Keratinocyte (primary cell): ENCODE measurements at regions not wholly inside any gene's neighbourhood (a gene's known extent, or its start where the extent isn't known, plus 50 kb on each side); places are given as distances from the start of the nearest gene placed in this dataset.
A peak's percentile ranks its signal among the peaks of the same experiment; 100 is the strongest.

Experiments used
- DNase-seq: peaks from one replicate; pipeline ENCODE4 v3.0.0-alpha.2; 2011; ENCODE audit warnings: low read depth, missing footprints, low spot score
- FAIRE-seq: peaks from 2 replicates; lab custom pipeline; 2011; peaks lifted over from hg19 to GRCh38; lab: Jason Lieb, UNC
- H2AFZ ChIP-seq: 2 replicates; pipeline ENCODE4 v1.6.0; 2012; ENCODE audit warnings: low read length, control low read depth, inconsistent platforms; ENCODE audit not compliant: control insufficient read depth
- H3K27ac ChIP-seq: 2 replicates; pipeline ENCODE4 v1.5.1; 2011; ENCODE audit warnings: low read length; ENCODE audit not compliant: control insufficient read depth, insufficient read depth
- H3K27me3 ChIP-seq: 3 replicates; pipeline ENCODE4 v1.6.0; 2011; ENCODE audit warnings: low read length; ENCODE audit not compliant: control insufficient read depth, insufficient read depth; ENCODE audit errors: extremely low read depth
- H3K36me3 ChIP-seq, 2 experiments: 2 replicates in 1 of 2; 3 replicates in 1 of 2; pipeline ENCODE4 v1.5.1; 2011; ENCODE audit warnings: low read length in 2 of 2, mild to moderate bottlenecking in 1 of 2; ENCODE audit not compliant: control insufficient read depth in 2 of 2, insufficient read depth in 2 of 2; ENCODE audit errors: extremely low read depth in 1 of 2
- H3K4me1 ChIP-seq: 3 replicates; pipeline ENCODE4 v1.5.1; 2011; ENCODE audit warnings: low read length; ENCODE audit not compliant: control insufficient read depth, insufficient read depth; ENCODE audit errors: extremely low read depth
- H3K4me2 ChIP-seq: 3 replicates; pipeline ENCODE4 v1.6.0; 2011; ENCODE audit warnings: low read depth, low read length; ENCODE audit not compliant: control insufficient read depth, insufficient read depth; ENCODE audit errors: extremely low read depth
- H3K4me3 ChIP-seq, 3 experiments: fragments of 200-600 bp in 1 of 3; sonication (generic) in 1 of 3; 2 replicates in 2 of 3; 3 replicates in 1 of 3; pipeline ENCODE4 v1.5.1; 2011 to 2016; ENCODE audit warnings: low read length in 3 of 3, mild to moderate bottlenecking in 3 of 3, control low read depth in 2 of 3, inconsistent platforms in 1 of 3, low read depth in 1 of 3, mixed read lengths in 1 of 3, mixed run types in 1 of 3, moderate library complexity in 1 of 3; ENCODE audit not compliant: control insufficient read depth in 2 of 3, insufficient read depth in 2 of 3; ENCODE audit errors: extremely low read depth in 1 of 3
- H3K79me2 ChIP-seq: 2 replicates; pipeline ENCODE4 v1.6.0; 2012; ENCODE audit warnings: low read length; ENCODE audit not compliant: control insufficient read depth, insufficient read depth
- H3K9ac ChIP-seq: 3 replicates; pipeline ENCODE4 v1.6.0; 2011; ENCODE audit warnings: low read length; ENCODE audit not compliant: control insufficient read depth, insufficient read depth; ENCODE audit errors: extremely low read depth
- H3K9me1 ChIP-seq: 3 replicates; pipeline ENCODE4 v1.6.0; 2011; ENCODE audit warnings: low read length; ENCODE audit not compliant: control insufficient read depth, insufficient read depth; ENCODE audit errors: extremely low read depth
- H3K9me3 ChIP-seq: 2 replicates; pipeline ENCODE4 v1.5.1; 2012; ENCODE audit warnings: low read depth, low read length; ENCODE audit not compliant: control insufficient read depth
- H4K20me1 ChIP-seq: 3 replicates; pipeline ENCODE4 v1.6.0; 2011; ENCODE audit warnings: low read length; ENCODE audit not compliant: control insufficient read depth, insufficient read depth; ENCODE audit errors: extremely low read depth
- EZH2 ChIP-seq: IDR thresholded peaks from one replicate; pipeline ENCODE4 v1.6.1; 2012; ENCODE audit warnings: inconsistent platforms, mild to moderate bottlenecking, low read length, moderate library complexity
- dilution Hi-C: fragments of 300-500 bp; cut with MboI; formaldehyde crosslinking; loops from one replicate; pipeline ENCODE4 v1.7.0; 2020; ENCODE audit warnings: low sequenced_read_pairs; ENCODE audit not compliant: extremely low pct_ligation_motif_present
- TF ChIP-seq, protein P1 (sequence below), 3 experiments: IDR thresholded peaks in 1 of 3; conservative IDR thresholded peaks in 1 of 3; optimal IDR thresholded peaks in 1 of 3; 2 replicates in 2 of 3; 3 replicates in 1 of 3; pipeline versions ENCODE3 to v1.5.1; 2011; ENCODE audit warnings: low read length in 3 of 3, mild to moderate bottlenecking in 3 of 3, moderate library complexity in 2 of 3, control low read depth in 1 of 3, inconsistent platforms in 1 of 3; ENCODE audit not compliant: insufficient read depth in 2 of 3; ENCODE audit errors: extremely low read depth in 1 of 3

GRCh38 chr1:56437959-56438358, 141.4 kb downstream of the PLPP3 start:
- no peaks in the 10 kb centered on the region for H4K20me1 ChIP-seq
- H3K9me3 ChIP-seq, result no peaks in the 10 kb centered on the region
- H3K9me1 ChIP-seq, result no peaks in the 10 kb centered on the region
- no peaks in the 10 kb centered on the region for H3K4me1 ChIP-seq
- H3K27me3 ChIP-seq, result no peaks in the 10 kb centered on the region
- no peak overlapping the region for H3K4me3 ChIP-seq
- H3K79me2 ChIP-seq, result no peaks in the 10 kb centered on the region
- H3K4me2 ChIP-seq, result no peak overlapping the region
- TF ChIP-seq, protein P1, sequence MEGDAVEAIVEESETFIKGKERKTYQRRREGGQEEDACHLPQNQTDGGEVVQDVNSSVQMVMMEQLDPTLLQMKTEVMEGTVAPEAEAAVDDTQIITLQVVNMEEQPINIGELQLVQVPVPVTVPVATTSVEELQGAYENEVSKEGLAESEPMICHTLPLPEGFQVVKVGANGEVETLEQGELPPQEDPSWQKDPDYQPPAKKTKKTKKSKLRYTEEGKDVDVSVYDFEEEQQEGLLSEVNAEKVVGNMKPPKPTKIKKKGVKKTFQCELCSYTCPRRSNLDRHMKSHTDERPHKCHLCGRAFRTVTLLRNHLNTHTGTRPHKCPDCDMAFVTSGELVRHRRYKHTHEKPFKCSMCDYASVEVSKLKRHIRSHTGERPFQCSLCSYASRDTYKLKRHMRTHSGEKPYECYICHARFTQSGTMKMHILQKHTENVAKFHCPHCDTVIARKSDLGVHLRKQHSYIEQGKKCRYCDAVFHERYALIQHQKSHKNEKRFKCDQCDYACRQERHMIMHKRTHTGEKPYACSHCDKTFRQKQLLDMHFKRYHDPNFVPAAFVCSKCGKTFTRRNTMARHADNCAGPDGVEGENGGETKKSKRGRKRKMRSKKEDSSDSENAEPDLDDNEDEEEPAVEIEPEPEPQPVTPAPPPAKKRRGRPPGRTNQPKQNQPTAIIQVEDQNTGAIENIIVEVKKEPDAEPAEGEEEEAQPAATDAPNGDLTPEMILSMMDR (optimal IDR thresholded peaks at IDR 0.05 in 1 of 3, IDR thresholded peaks at IDR 0.05 in 1 of 3, conservative IDR thresholded peaks at IDR 0.05 in 1 of 3; ENCODE audit: extremely low read depth in 1 of 3, insufficient read depth in 2 of 3, low read length in 3 of 3), result no peak
- no peak for TF ChIP-seq EZH2
- H2AFZ ChIP-seq, result no peak overlapping the region
- dilution Hi-C loops, result no loop called here
- H3K27ac ChIP-seq, result no peak overlapping the region
- FAIRE-seq (peak; percentile 59), DNase-seq (no peak)
- no peak overlapping the region for H3K9ac ChIP-seq
- no peaks in the 10 kb centered on the region for H3K36me3 ChIP-seq

DNA sequence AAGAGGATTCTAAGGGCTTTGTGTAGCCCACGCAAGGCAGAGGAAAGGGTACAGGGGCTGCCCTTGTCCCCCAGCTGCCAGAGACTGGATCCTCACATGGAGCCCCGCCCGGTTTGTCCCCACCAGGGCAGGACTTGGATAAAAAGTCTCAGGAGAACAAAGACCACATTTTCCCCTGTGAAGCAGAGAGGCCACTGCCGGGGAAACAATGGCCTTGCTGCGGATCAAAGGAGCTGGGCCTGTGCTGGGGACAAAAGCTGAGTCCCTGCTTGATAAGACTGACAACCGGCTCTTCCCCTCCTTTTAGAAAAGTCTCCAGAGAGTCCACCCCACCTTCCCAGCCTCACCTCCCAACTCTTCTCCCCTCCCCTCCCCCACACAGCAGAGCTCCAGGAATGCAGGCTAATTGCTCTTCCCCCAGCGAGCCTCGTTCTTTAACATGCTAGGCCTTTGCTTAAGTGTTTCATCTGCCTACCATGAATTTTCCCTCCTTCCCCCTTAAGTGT, 142.4 kb downstream of the PLPP3 start:
- no peak overlapping the region for H3K4me2 ChIP-seq
- H3K27ac ChIP-seq, result no peak overlapping the region
- no peaks in the 10 kb centered on the region for H3K9me3 ChIP-seq
- H3K36me3 ChIP-seq, result no peaks in the 10 kb centered on the region
- H2AFZ ChIP-seq, result no peak overlapping the region
- no peaks in the 10 kb centered on the region for H4K20me1 ChIP-seq
- no peaks in the 10 kb centered on the region for H3K4me1 ChIP-seq
- H3K9me1 ChIP-seq, result no peaks in the 10 kb centered on the region
- no peaks in the 10 kb centered on the region for H3K79me2 ChIP-seq
- no peak for DNase-seq
- no peak overlapping the region for H3K4me3 ChIP-seq
- dilution Hi-C loops, result no loop called here
- no peaks in the 10 kb centered on the region for H3K27me3 ChIP-seq
- no peak for FAIRE-seq
- TF ChIP-seq EZH2, result no peak
- TF ChIP-seq, protein P1 (optimal IDR thresholded peaks at IDR 0.05 in 1 of 3, IDR thresholded peaks at IDR 0.05 in 1 of 3, conservative IDR thresholded peaks at IDR 0.05 in 1 of 3; ENCODE audit: extremely low read depth in 1 of 3, insufficient read depth in 2 of 3, low read length in 3 of 3), result no peak
- H3K9ac ChIP-seq, result no peak overlapping the region
